ENCODE measurements at regions not wholly inside any gene's neighbourhood (a gene's known extent, or its start where the extent isn't known, plus 50 kb on each side); places are given as distances from the start of the nearest gene placed in this dataset.

DNA sequence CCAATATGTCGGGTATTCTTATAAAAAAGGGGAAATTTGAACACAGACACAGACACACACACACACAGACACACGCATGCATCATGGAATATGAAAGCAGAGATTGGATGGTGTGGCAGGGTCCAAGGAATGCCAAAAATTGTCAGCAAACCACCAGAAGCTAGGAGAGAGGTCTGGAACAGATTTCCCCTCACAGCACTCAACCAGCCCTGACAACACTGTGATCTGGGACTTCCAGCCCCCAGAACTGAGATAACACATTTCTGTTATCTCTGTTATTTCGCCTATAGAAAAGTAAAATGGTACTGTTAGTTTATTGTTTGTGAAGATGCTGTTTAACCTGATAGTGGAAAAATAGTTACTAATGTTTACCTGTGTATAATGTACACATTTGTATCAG is 145.4 kb upstream of the ZBED5 start:
- no peak for ATAC-seq
- TF ChIP-seq ESRRG (CRISPR knock-in tag; IDR thresholded peaks at IDR 0.05) (no peak), GLIS3 (CRISPR knock-in tag; IDR thresholded peaks at IDR 0.05) (no peak), TCF4 (CRISPR knock-in tag; IDR thresholded peaks at IDR 0.05; ENCODE audit: borderline replicate concordance) (peak; percentile 15; the same call in 1 of the 2 replicates), PPARA (CRISPR knock-in tag; IDR thresholded peaks at IDR 0.05; ENCODE audit: borderline replicate concordance) (no peak), SNAI2 (CRISPR knock-in tag; IDR thresholded peaks at IDR 0.05) (no peak)

GRCh38 chr11:11000579-11001283 is 142.9 kb upstream of the ZBED5 start:
- TF ChIP-seq ARNTL (CRISPR knock-in tag; IDR thresholded peaks at IDR 0.05; ENCODE audit: borderline replicate concordance, low read depth) (no peak), CREB5 (CRISPR knock-in tag; IDR thresholded peaks at IDR 0.05; ENCODE audit: low read depth) (no peak), ZNF70 (CRISPR knock-in tag; IDR thresholded peaks at IDR 0.05) (no peak), SNAI2 (CRISPR knock-in tag; IDR thresholded peaks at IDR 0.05) (no peak), TCF4 (CRISPR knock-in tag; IDR thresholded peaks at IDR 0.05; ENCODE audit: borderline replicate concordance) (no peak), ESRRG (CRISPR knock-in tag; IDR thresholded peaks at IDR 0.05) (no peak), PPARA (CRISPR knock-in tag; IDR thresholded peaks at IDR 0.05; ENCODE audit: borderline replicate concordance) (no peak), ZC3H10 (CRISPR knock-in tag; IDR thresholded peaks at IDR 0.05) (no peak), ZNF8 (CRISPR knock-in tag; IDR thresholded peaks at IDR 0.05) (no peak), CSDC2 (CRISPR knock-in tag; IDR thresholded peaks at IDR 0.05) (no peak), GLIS3 (CRISPR knock-in tag; IDR thresholded peaks at IDR 0.05) (no peak), POU6F1 (CRISPR knock-in tag; IDR thresholded peaks at IDR 0.05; ENCODE audit: borderline replicate concordance, low read depth) (no peak), ZFP3 (CRISPR knock-in tag; IDR thresholded peaks at IDR 0.05) (no peak)
- TF ChIP-seq, protein P1, sequence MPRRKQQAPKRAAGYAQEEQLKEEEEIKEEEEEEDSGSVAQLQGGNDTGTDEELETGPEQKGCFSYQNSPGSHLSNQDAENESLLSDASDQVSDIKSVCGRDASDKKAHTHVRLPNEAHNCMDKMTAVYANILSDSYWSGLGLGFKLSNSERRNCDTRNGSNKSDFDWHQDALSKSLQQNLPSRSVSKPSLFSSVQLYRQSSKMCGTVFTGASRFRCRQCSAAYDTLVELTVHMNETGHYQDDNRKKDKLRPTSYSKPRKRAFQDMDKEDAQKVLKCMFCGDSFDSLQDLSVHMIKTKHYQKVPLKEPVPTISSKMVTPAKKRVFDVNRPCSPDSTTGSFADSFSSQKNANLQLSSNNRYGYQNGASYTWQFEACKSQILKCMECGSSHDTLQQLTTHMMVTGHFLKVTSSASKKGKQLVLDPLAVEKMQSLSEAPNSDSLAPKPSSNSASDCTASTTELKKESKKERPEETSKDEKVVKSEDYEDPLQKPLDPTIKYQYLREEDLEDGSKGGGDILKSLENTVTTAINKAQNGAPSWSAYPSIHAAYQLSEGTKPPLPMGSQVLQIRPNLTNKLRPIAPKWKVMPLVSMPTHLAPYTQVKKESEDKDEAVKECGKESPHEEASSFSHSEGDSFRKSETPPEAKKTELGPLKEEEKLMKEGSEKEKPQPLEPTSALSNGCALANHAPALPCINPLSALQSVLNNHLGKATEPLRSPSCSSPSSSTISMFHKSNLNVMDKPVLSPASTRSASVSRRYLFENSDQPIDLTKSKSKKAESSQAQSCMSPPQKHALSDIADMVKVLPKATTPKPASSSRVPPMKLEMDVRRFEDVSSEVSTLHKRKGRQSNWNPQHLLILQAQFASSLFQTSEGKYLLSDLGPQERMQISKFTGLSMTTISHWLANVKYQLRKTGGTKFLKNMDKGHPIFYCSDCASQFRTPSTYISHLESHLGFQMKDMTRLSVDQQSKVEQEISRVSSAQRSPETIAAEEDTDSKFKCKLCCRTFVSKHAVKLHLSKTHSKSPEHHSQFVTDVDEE (CRISPR knock-in tag; IDR thresholded peaks at IDR 0.05), result no peak
- TF ChIP-seq, protein P2, sequence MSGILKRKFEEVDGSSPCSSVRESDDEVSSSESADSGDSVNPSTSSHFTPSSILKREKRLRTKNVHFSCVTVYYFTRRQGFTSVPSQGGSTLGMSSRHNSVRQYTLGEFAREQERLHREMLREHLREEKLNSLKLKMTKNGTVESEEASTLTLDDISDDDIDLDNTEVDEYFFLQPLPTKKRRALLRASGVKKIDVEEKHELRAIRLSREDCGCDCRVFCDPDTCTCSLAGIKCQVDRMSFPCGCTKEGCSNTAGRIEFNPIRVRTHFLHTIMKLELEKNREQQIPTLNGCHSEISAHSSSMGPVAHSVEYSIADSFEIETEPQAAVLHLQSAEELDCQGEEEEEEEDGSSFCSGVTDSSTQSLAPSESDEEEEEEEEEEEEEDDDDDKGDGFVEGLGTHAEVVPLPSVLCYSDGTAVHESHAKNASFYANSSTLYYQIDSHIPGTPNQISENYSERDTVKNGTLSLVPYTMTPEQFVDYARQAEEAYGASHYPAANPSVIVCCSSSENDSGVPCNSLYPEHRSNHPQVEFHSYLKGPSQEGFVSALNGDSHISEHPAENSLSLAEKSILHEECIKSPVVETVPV (CRISPR knock-in tag; IDR thresholded peaks at IDR 0.05), result no peak
- ATAC-seq, result no peak

GRCh38 chr11:10998674-10999073 is 140.8 kb upstream of the ZBED5 start:
- TF ChIP-seq ZFP3 (CRISPR knock-in tag; IDR thresholded peaks at IDR 0.05) (no peak), ZC3H10 (CRISPR knock-in tag; IDR thresholded peaks at IDR 0.05) (no peak), ZNF8 (CRISPR knock-in tag; IDR thresholded peaks at IDR 0.05) (no peak), ZNF565 (CRISPR knock-in tag; conservative IDR thresholded peaks at IDR 0.05; ENCODE audit: low read depth) (no peak), GLIS3 (CRISPR knock-in tag; IDR thresholded peaks at IDR 0.05) (no peak), ARNTL (CRISPR knock-in tag; IDR thresholded peaks at IDR 0.05; ENCODE audit: borderline replicate concordance, low read depth) (no peak), TOX (CRISPR knock-in tag; IDR thresholded peaks at IDR 0.05; ENCODE audit: borderline replicate concordance) (no peak), TCF4 (CRISPR knock-in tag; IDR thresholded peaks at IDR 0.05; ENCODE audit: borderline replicate concordance) (no peak), ZNF70 (CRISPR knock-in tag; IDR thresholded peaks at IDR 0.05) (no peak), PPARA (CRISPR knock-in tag; IDR thresholded peaks at IDR 0.05; ENCODE audit: borderline replicate concordance) (no peak), ZFP30 (CRISPR knock-in tag; IDR thresholded peaks at IDR 0.05) (no peak), ESRRG (CRISPR knock-in tag; IDR thresholded peaks at IDR 0.05) (no peak), BACH2 (CRISPR knock-in tag; IDR thresholded peaks at IDR 0.05; ENCODE audit: borderline replicate concordance) (no peak), CREB5 (CRISPR knock-in tag; IDR thresholded peaks at IDR 0.05; ENCODE audit: low read depth) (no peak)
- TF ChIP-seq, protein P1 (CRISPR knock-in tag; IDR thresholded peaks at IDR 0.05), result no peak
- no peak for ATAC-seq

All from SK-N-SH treated with all-trans-retinoic acid at 6 μM for 48 hours (cell line).